ENCODE measurements at regions not wholly inside any gene's neighbourhood (a gene's known extent, or its start where the extent isn't known, plus 50 kb on each side); places are given as distances from the start of the nearest gene placed in this dataset.

- Histone ChIP-seq H3K9ac (ENCODE audit: control insufficient read depth, insufficient read depth, low read length) (no peak overlapping the region), H3K4me3 (no peak overlapping the region), H4K20me1 (ENCODE audit: control insufficient read depth, insufficient read depth) (no peaks in the 10 kb centered on the region), H3K27me3 (replicated peaks in 1 of 2; ENCODE audit: control insufficient read depth in 2 of 2, insufficient read depth in 2 of 2, low read length in 1 of 2) (no peaks in the 10 kb centered on the region), H3K27ac (ENCODE audit: control insufficient read depth, insufficient read depth) (no peak overlapping the region), H3K4me1 (ENCODE audit: control insufficient read depth, insufficient read depth, low read length) (peaks cover 16% of the 10 kb centered on the region), H3K9me3 (replicated peaks; ENCODE audit: control insufficient read depth, insufficient read depth, low read length) (no peaks in the 10 kb centered on the region), H2AFZ (ENCODE audit: control insufficient read depth, low read depth, low read length) (no peak overlapping the region), H3K36me3 (ENCODE audit: control insufficient read depth in 2 of 2, insufficient read depth in 2 of 2, low read length in 1 of 2) (no peaks in the 10 kb centered on the region), H3K4me2 (ENCODE audit: control insufficient read depth, insufficient read depth) (no peak overlapping the region), H3K79me2 (ENCODE audit: control insufficient read depth, insufficient read depth, low read length) (no peaks in the 10 kb centered on the region)
- no peak for TF ChIP-seq TARDBP (IDR thresholded peaks at IDR 0.05; ENCODE audit: borderline replicate concordance)
- no peak for DNase-seq (ENCODE audit: low read depth, low spot score)
- in situ Hi-C loops (cut with MboI) (no loop called here), intact Hi-C loops (cut with micrococcal nuclease; ENCODE audit: unreplicated experiment) (loop anchor here (2.0 kb wide), 1 partner anchor 63 kb away; the partner anchor contains the start of gene ATL2)
- POLR2A ChIA-PET: no interaction called here
- no peak for ATAC-seq
- WGBS (ENCODE audit: insufficient coverage, insufficient replicate concordance, low lambda C conversion rate, missing lambda C conversion rate): 56% methylated on average over 3 of the region's 3 CpGs
- SMC1A ChIA-PET (ENCODE audit: uncharacterized antibody, unreplicated experiment): interaction anchor here (0.6 to 4.5 kb wide), 10 partner anchors 9 to 78 kb away, joined by 3 to 25 read pairs (median 4); partner anchors contain the start of gene ATL2
- BruUV-seq (replicated peaks): no TSS peak
- RAD21 ChIA-PET (ENCODE audit: unreplicated experiment): interaction anchor here (1.1 to 2.5 kb wide), 6 partner anchors 16 to 114 kb away, joined by 3 to 14 read pairs (median 4); partner anchors contain the start of gene ATL2
- no peak for FAIRE-seq
- CTCF ChIA-PET: interaction anchor here (0.8 to 1.1 kb wide), 3 partner anchors 9 to 62 kb away, joined by 3 to 5 read pairs (median 4); no protein-coding TSS in a partner anchor
These were observed 62.8 kb upstream of the ATL2 start for GRCh38 chr2:38439863-38440262.

- no peaks in the 10 kb centered on the region for H3K9me3 ChIP-seq (replicated peaks; ENCODE audit: control insufficient read depth, insufficient read depth, low read length)
- CTCF ChIA-PET: interaction anchor here (0.8 to 1.2 kb wide), 4 partner anchors 9 to 69 kb away, joined by 4 to 5 read pairs (median 4); no protein-coding TSS in a partner anchor
- ATAC-seq (peak; percentile 94), DNase-seq (ENCODE audit: low read depth, low spot score) (peak; percentile 76), FAIRE-seq (peak; percentile 93)
- no peaks in the 10 kb centered on the region for H3K79me2 ChIP-seq (ENCODE audit: control insufficient read depth, insufficient read depth, low read length)
- intact Hi-C loops (cut with micrococcal nuclease; ENCODE audit: unreplicated experiment) (loop anchor here (2.0 kb wide), 1 partner anchor 62 kb away; the partner anchor contains the start of gene ATL2), in situ Hi-C loops (cut with MboI) (no loop called here)
- H3K27me3 ChIP-seq (replicated peaks in 1 of 2; ENCODE audit: control insufficient read depth in 2 of 2, insufficient read depth in 2 of 2, low read length in 1 of 2): no peaks in the 10 kb centered on the region
- peak overlapping the region; percentile 10 for H3K9ac ChIP-seq (ENCODE audit: control insufficient read depth, insufficient read depth, low read length)
- peaks cover 16% of the 10 kb centered on the region for H3K4me1 ChIP-seq (ENCODE audit: control insufficient read depth, insufficient read depth, low read length)
- no peak overlapping the region for H3K4me3 ChIP-seq
- H3K4me2 ChIP-seq (ENCODE audit: control insufficient read depth, insufficient read depth): peak overlapping the region; percentile 79
- SMC1A ChIA-PET (ENCODE audit: uncharacterized antibody, unreplicated experiment): interaction anchor here (0.6 to 4.5 kb wide), 14 partner anchors 9 to 123 kb away, joined by 3 to 25 read pairs (median 5); partner anchors contain the start of gene ATL2
- no peaks in the 10 kb centered on the region for H3K36me3 ChIP-seq (ENCODE audit: control insufficient read depth in 2 of 2, insufficient read depth in 2 of 2, low read length in 1 of 2)
- RAD21 ChIA-PET (ENCODE audit: unreplicated experiment): interaction anchor here (0.6 to 2.5 kb wide), 10 partner anchors 10 to 113 kb away, joined by 3 to 14 read pairs (median 4); partner anchors contain the start of gene ATL2
- WGBS (ENCODE audit: insufficient coverage, insufficient replicate concordance, low lambda C conversion rate, missing lambda C conversion rate): 0% methylated on average over 2 of the region's 2 CpGs
- POLR2A ChIA-PET: interaction anchor here (0.6 to 1.1 kb wide), 3 partner anchors 9 to 142 kb away, joined by 3 to 5 read pairs (median 3); no protein-coding TSS in a partner anchor
- H2AFZ ChIP-seq (ENCODE audit: control insufficient read depth, low read depth, low read length): peak overlapping the region; percentile 37
- TSS peak; percentile 86 for BruUV-seq (replicated peaks)
- peak overlapping the region; percentile 84 for H3K27ac ChIP-seq (ENCODE audit: control insufficient read depth, insufficient read depth)
- H4K20me1 ChIP-seq (ENCODE audit: control insufficient read depth, insufficient read depth): no peaks in the 10 kb centered on the region
- TF ChIP-seq SP1 (IDR thresholded peaks at IDR 0.05; ENCODE audit: low read depth, low read length) (peak; percentile 14), PKNOX1 (IDR thresholded peaks at IDR 0.05) (peak; percentile 37; the same call in 1 of the 2 replicates), MTA2 (IDR thresholded peaks at IDR 0.05; ENCODE audit: low read depth) (peak; percentile 59; the same call in 1 of the 2 replicates), EP300 (IDR thresholded peaks at IDR 0.05; ENCODE audit: borderline replicate concordance in 1 of 2, control insufficient read depth in 1 of 2, low read depth in 2 of 2, low read length in 2 of 2) (peak; percentile 73 to 75; a peak in 3 of 4 replicates), CREM (IDR thresholded peaks at IDR 0.05; ENCODE audit: low read depth) (peak; percentile 82), NFXL1 (IDR thresholded peaks at IDR 0.05; ENCODE audit: borderline replicate concordance) (no peak), SRF (IDR thresholded peaks at IDR 0.05; ENCODE audit: low read depth in 2 of 2, low read length in 2 of 2) (no peak), ATF3 (IDR thresholded peaks at IDR 0.05; ENCODE audit: borderline replicate concordance, extremely low read depth, low read depth, low read length) (no peak), NBN (IDR thresholded peaks at IDR 0.05) (peak; percentile 74), NR2F1 (conservative IDR thresholded peaks at IDR 0.05) (peak; percentile 71; the same call in 1 of the 2 replicates), PAX5 (IDR thresholded peaks at IDR 0.05; ENCODE audit: borderline replicate concordance, low read depth, low read length) (peak; percentile 78; the same call in 1 of the 2 replicates), ATF7 (IDR thresholded peaks at IDR 0.05; ENCODE audit: low read depth) (peak; percentile 70; the same call in 1 of the 2 replicates), EED (IDR thresholded peaks at IDR 0.05; ENCODE audit: low read depth) (peak; percentile 81)
These were observed 62.0 kb upstream of the ATL2 start for GRCh38 chr2:38438883-38439612.
